ENCODE measurements at regions not wholly inside any gene's neighbourhood (a gene's known extent, or its start where the extent isn't known, plus 50 kb on each side); places are given as distances from the start of the nearest gene placed in this dataset.

DNA sequence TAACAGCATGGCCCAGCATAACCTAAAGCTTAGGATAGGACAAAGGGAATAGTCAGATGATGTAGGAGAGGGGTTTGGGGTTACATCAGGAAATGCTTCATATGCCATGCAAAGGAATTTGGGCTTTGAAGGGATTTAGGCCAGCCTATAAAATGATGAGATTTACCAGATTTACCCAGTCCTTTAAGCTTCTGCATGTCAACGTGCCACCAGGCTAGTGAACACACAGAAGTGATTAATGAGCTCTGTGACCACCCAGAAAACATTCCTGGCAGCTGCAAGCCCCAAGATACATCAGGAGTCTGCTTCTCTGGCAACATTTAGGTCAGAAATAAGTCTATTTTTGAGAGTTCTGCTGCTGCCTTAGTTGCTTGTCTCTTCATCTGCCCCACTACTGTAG lies 118.3 kb downstream of the LRIG3 start:
- DNase-seq, result no peak
- no peaks in the 10 kb centered on the region for H3K27me3 ChIP-seq (replicated peaks in 2 of 5; ENCODE audit: control insufficient read depth in 4 of 5, insufficient read depth in 5 of 5, low read length in 4 of 5)
- H3K4me1 ChIP-seq (ENCODE audit: control extremely low read depth in 1 of 4, control insufficient read depth in 4 of 4, insufficient read depth in 4 of 4, low read length in 3 of 4), result no peaks in the 10 kb centered on the region

DNA sequence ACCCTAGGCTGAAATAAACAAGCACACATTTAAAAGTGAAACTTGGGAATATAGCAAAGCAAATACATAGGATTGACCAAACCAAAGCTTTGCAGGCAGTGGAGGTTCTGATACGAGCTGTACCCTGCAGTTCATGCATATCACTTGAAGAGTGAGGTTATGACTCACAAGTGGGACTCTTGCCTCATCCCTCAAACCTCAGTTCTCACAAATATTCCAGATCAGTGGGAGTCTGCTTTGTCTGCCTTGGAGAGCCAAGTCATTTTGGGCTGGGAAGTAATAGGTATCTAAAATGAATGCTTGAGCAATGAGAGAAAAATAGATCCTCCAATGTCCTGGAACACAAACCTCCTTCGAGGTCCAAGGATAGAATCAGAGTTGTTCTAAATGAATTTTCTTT lies 116.4 kb downstream of the LRIG3 start:
- Histone ChIP-seq H3K36me3 (ENCODE audit: control insufficient read depth in 4 of 4, insufficient read depth in 4 of 4, low read length in 3 of 4) (no peaks in the 10 kb centered on the region), H3K27me3 (replicated peaks in 2 of 5; ENCODE audit: control insufficient read depth in 4 of 5, insufficient read depth in 5 of 5, low read length in 4 of 5) (no peaks in the 10 kb centered on the region), H3K4me1 (ENCODE audit: control extremely low read depth in 1 of 4, control insufficient read depth in 4 of 4, insufficient read depth in 4 of 4, low read length in 3 of 4) (no peaks in the 10 kb centered on the region), H3K27ac (ENCODE audit: insufficient read depth in 1 of 2, low read depth in 1 of 2, low read length in 2 of 2, poor library complexity in 1 of 2, severe bottlenecking in 2 of 2) (no peak overlapping the region), H3K4me3 (ENCODE audit: control insufficient read depth in 1 of 7, extremely low read depth in 1 of 7, insufficient read depth in 4 of 7, low read depth in 2 of 7, low read length in 6 of 7) (no peak overlapping the region), H3K9me3 (ENCODE audit: control extremely low read depth in 1 of 5, control insufficient read depth in 4 of 5, insufficient read depth in 2 of 5, low read depth in 1 of 5, low read length in 4 of 5) (no peaks in the 10 kb centered on the region)
- 80% methylated on average over 1 of the region's 2 CpGs for WGBS (ENCODE audit: insufficient coverage)
- CTCF ChIA-PET, result no interaction called here
- no peak for DNase-seq
- POLR2A ChIA-PET, result no interaction called here

More for the DNA sequence above, 118.3 kb downstream of the LRIG3 start:
- Histone ChIP-seq H3K27ac (ENCODE audit: insufficient read depth in 1 of 2, low read depth in 1 of 2, low read length in 2 of 2, poor library complexity in 1 of 2, severe bottlenecking in 2 of 2) (no peak overlapping the region), H3K4me3 (ENCODE audit: control insufficient read depth in 1 of 7, extremely low read depth in 1 of 7, insufficient read depth in 4 of 7, low read depth in 2 of 7, low read length in 6 of 7) (no peak overlapping the region), H3K9me3 (ENCODE audit: control extremely low read depth in 1 of 5, control insufficient read depth in 4 of 5, insufficient read depth in 2 of 5, low read depth in 1 of 5, low read length in 4 of 5) (no peaks in the 10 kb centered on the region), H3K36me3 (ENCODE audit: control insufficient read depth in 4 of 4, insufficient read depth in 4 of 4, low read length in 3 of 4) (no peaks in the 10 kb centered on the region)
- 88% methylated on average over 1 of the region's 1 CpG for WGBS (ENCODE audit: insufficient coverage)
- POLR2A ChIA-PET, result no interaction called here
- CTCF ChIA-PET, result no interaction called here

DNA sequence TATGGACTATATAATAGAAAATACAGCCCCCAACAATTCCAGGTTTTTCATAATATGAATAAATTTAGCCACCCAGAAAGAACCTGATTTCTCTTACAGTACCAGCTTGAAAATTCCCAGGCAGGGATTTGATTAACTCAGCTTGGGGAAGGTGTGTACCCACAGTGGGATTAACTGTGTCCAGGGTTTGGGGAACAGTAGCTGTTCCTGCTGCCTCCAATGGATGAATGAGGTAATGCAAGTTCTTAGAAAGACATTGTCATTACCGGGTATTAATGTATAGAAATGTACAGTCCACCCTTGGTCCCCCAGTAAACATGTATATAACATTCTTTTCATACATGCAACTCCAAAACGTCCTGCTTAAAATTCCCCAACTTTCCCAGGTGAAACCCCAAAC lies 115.6 kb downstream of the LRIG3 start:
- Histone ChIP-seq H3K27ac (ENCODE audit: insufficient read depth in 1 of 2, low read depth in 1 of 2, low read length in 2 of 2, poor library complexity in 1 of 2, severe bottlenecking in 2 of 2) (no peak overlapping the region), H3K36me3 (ENCODE audit: control insufficient read depth in 4 of 4, insufficient read depth in 4 of 4, low read length in 3 of 4) (no peaks in the 10 kb centered on the region), H3K4me1 (ENCODE audit: control extremely low read depth in 1 of 4, control insufficient read depth in 4 of 4, insufficient read depth in 4 of 4, low read length in 3 of 4) (no peaks in the 10 kb centered on the region), H3K27me3 (replicated peaks in 2 of 5; ENCODE audit: control insufficient read depth in 4 of 5, insufficient read depth in 5 of 5, low read length in 4 of 5) (no peaks in the 10 kb centered on the region), H3K4me3 (ENCODE audit: control insufficient read depth in 1 of 7, extremely low read depth in 1 of 7, insufficient read depth in 4 of 7, low read depth in 2 of 7, low read length in 6 of 7) (no peak overlapping the region), H3K9me3 (ENCODE audit: control extremely low read depth in 1 of 5, control insufficient read depth in 4 of 5, insufficient read depth in 2 of 5, low read depth in 1 of 5, low read length in 4 of 5) (no peaks in the 10 kb centered on the region)
- WGBS (ENCODE audit: insufficient coverage), result no CpG with 5 or more reads among the region's 2 CpGs
- CTCF ChIA-PET, result no interaction called here
- no peak for DNase-seq
- POLR2A ChIA-PET, result no interaction called here

DNA sequence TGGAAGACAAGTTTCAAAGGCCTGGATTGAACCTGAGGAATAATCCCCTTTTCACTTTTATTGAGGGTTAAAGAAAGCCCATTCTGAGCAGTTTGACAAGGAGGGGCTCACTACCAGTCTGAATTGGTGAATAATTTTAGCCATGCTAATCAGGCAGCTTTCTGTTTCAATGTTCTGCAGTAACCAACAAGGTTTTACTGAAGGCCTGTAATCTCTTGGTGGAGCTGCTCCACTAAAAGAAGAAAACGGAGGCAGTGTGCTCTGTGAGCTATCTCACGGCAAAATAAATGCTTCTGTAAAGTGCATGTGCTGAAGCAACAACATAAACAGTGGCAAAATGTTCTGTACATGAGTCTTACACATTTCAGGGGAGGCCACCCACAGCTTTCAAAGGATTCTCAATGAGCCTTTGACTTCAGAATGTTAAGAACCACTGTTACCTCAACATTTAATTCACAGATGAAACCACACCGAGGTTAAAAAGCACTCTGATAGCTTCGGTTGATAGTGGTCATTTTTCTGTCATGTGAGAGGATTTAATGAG lies 111.2 kb downstream of the LRIG3 start:
- Histone ChIP-seq H3K36me3 (ENCODE audit: control insufficient read depth in 4 of 4, insufficient read depth in 4 of 4, low read length in 3 of 4) (no peaks in the 10 kb centered on the region), H3K27me3 (replicated peaks in 2 of 5; ENCODE audit: control insufficient read depth in 4 of 5, insufficient read depth in 5 of 5, low read length in 4 of 5) (no peaks in the 10 kb centered on the region), H3K4me3 (ENCODE audit: control insufficient read depth in 1 of 7, extremely low read depth in 1 of 7, insufficient read depth in 4 of 7, low read depth in 2 of 7, low read length in 6 of 7) (no peak overlapping the region), H3K4me1 (ENCODE audit: control extremely low read depth in 1 of 4, control insufficient read depth in 4 of 4, insufficient read depth in 4 of 4, low read length in 3 of 4) (no peaks in the 10 kb centered on the region), H3K27ac (ENCODE audit: insufficient read depth in 1 of 2, low read depth in 1 of 2, low read length in 2 of 2, poor library complexity in 1 of 2, severe bottlenecking in 2 of 2) (no peak overlapping the region), H3K9me3 (ENCODE audit: control extremely low read depth in 1 of 5, control insufficient read depth in 4 of 5, insufficient read depth in 2 of 5, low read depth in 1 of 5, low read length in 4 of 5) (no peaks in the 10 kb centered on the region)
- POLR2A ChIA-PET, result interaction anchor here (0.6 kb wide), 1 partner anchor 9 kb away, joined by 3 read pairs; no protein-coding TSS in a partner anchor
- CTCF ChIA-PET, result no interaction called here
- WGBS (ENCODE audit: insufficient coverage), result 100% methylated on average over 2 of the region's 4 CpGs
- DNase-seq, result no peak

DNA sequence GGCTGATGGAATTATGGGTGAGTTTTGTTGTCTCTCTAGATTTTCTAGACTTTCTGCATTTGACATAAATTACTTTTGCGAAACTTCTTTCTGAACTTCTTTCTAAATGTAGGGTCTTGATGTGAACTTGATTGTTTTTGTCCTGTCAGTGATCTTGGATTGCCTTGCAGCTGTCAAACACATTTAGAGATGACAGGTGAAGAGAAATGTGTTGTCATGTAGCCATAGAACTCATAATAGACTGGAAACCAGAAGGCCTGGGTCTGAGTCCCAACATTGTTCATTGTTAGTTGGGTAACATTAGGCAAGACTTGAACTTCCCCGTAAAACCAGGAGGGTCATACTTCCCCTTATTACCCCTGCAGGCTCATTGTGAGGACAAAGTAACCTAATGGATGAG lies 109.0 kb downstream of the LRIG3 start:
- DNase-seq, result no peak
- ChIA-PET CTCF (no interaction called here), POLR2A (no interaction called here)
- Histone ChIP-seq H3K4me3 (ENCODE audit: control insufficient read depth in 1 of 7, extremely low read depth in 1 of 7, insufficient read depth in 4 of 7, low read depth in 2 of 7, low read length in 6 of 7) (no peak overlapping the region), H3K36me3 (ENCODE audit: control insufficient read depth in 4 of 4, insufficient read depth in 4 of 4, low read length in 3 of 4) (no peaks in the 10 kb centered on the region), H3K9me3 (ENCODE audit: control extremely low read depth in 1 of 5, control insufficient read depth in 4 of 5, insufficient read depth in 2 of 5, low read depth in 1 of 5, low read length in 4 of 5) (no peaks in the 10 kb centered on the region), H3K27ac (ENCODE audit: insufficient read depth in 1 of 2, low read depth in 1 of 2, low read length in 2 of 2, poor library complexity in 1 of 2, severe bottlenecking in 2 of 2) (no peak overlapping the region), H3K27me3 (replicated peaks in 2 of 5; ENCODE audit: control insufficient read depth in 4 of 5, insufficient read depth in 5 of 5, low read length in 4 of 5) (no peaks in the 10 kb centered on the region), H3K4me1 (ENCODE audit: control extremely low read depth in 1 of 4, control insufficient read depth in 4 of 4, insufficient read depth in 4 of 4, low read length in 3 of 4) (no peaks in the 10 kb centered on the region)
- 67% methylated on average over 2 of the region's 2 CpGs for WGBS (ENCODE audit: insufficient coverage)

DNA sequence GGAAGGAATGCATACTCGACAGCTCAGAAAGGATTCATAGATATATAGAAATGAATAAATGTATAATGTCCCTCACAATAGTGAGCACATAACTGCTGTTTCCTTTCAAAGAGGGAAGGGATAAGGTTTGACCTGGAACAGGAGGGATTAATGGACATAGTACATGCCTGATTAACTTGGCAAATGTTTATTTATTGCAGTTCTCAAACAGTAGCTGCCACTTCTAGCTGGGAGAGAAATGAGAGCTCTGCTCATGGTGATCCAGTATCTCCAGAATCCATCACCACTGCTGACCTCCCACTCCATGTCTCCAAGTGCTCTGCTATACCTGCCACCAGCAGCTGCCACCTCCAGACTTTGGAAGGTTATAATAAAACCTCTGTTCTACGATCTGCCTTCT lies 108.1 kb downstream of the LRIG3 start:
- no CpG with 5 or more reads among the region's 2 CpGs for WGBS (ENCODE audit: insufficient coverage)
- POLR2A ChIA-PET, result no interaction called here
- no peak for DNase-seq
- H3K36me3 ChIP-seq (ENCODE audit: control insufficient read depth in 4 of 4, insufficient read depth in 4 of 4, low read length in 3 of 4), result no peaks in the 10 kb centered on the region
- no peaks in the 10 kb centered on the region for H3K9me3 ChIP-seq (ENCODE audit: control extremely low read depth in 1 of 5, control insufficient read depth in 4 of 5, insufficient read depth in 2 of 5, low read depth in 1 of 5, low read length in 4 of 5)
- no peaks in the 10 kb centered on the region for H3K27me3 ChIP-seq (replicated peaks in 2 of 5; ENCODE audit: control insufficient read depth in 4 of 5, insufficient read depth in 5 of 5, low read length in 4 of 5)
- H3K27ac ChIP-seq (ENCODE audit: insufficient read depth in 1 of 2, low read depth in 1 of 2, low read length in 2 of 2, poor library complexity in 1 of 2, severe bottlenecking in 2 of 2), result no peak overlapping the region
- H3K4me1 ChIP-seq (ENCODE audit: control extremely low read depth in 1 of 4, control insufficient read depth in 4 of 4, insufficient read depth in 4 of 4, low read length in 3 of 4), result no peaks in the 10 kb centered on the region
- CTCF ChIA-PET, result no interaction called here
- no peak overlapping the region for H3K4me3 ChIP-seq (ENCODE audit: control insufficient read depth in 1 of 7, extremely low read depth in 1 of 7, insufficient read depth in 4 of 7, low read depth in 2 of 7, low read length in 6 of 7)

DNA sequence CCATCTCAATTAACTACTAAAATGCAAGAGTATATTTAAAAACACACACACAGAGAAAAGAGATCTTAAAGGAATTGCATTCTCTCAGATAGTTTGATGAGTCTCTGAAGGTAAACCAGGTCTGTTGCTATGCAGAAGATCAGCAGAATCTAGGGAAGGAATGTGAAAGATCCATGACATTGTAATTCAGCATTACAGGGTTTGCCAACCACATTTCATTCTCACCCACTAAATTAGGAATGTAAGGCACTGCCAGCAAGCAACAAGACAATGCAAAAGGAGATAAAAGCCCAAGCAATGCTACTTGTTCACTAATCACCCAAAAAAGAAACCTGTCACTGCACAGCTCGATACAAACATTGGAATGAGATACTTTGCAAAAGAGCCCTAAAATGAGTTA lies 106.3 kb downstream of the LRIG3 start:
- POLR2A ChIA-PET, result no interaction called here
- no peaks in the 10 kb centered on the region for H3K4me1 ChIP-seq (ENCODE audit: control extremely low read depth in 1 of 4, control insufficient read depth in 4 of 4, insufficient read depth in 4 of 4, low read length in 3 of 4)
- H3K27ac ChIP-seq (ENCODE audit: insufficient read depth in 1 of 2, low read depth in 1 of 2, low read length in 2 of 2, poor library complexity in 1 of 2, severe bottlenecking in 2 of 2), result no peak overlapping the region
- no peaks in the 10 kb centered on the region for H3K36me3 ChIP-seq (ENCODE audit: control insufficient read depth in 4 of 4, insufficient read depth in 4 of 4, low read length in 3 of 4)
- H3K4me3 ChIP-seq (ENCODE audit: control insufficient read depth in 1 of 7, extremely low read depth in 1 of 7, insufficient read depth in 4 of 7, low read depth in 2 of 7, low read length in 6 of 7), result no peak overlapping the region
- H3K27me3 ChIP-seq (replicated peaks in 2 of 5; ENCODE audit: control insufficient read depth in 4 of 5, insufficient read depth in 5 of 5, low read length in 4 of 5), result no peaks in the 10 kb centered on the region
- H3K9me3 ChIP-seq (ENCODE audit: control extremely low read depth in 1 of 5, control insufficient read depth in 4 of 5, insufficient read depth in 2 of 5, low read depth in 1 of 5, low read length in 4 of 5), result no peaks in the 10 kb centered on the region
- CTCF ChIA-PET, result no interaction called here
- WGBS (ENCODE audit: insufficient coverage), result 70% methylated on average over 1 of the region's 1 CpG
- no peak for DNase-seq
